GM19351 (cell line): ENCODE measurements at regions not wholly inside any gene's neighbourhood (a gene's known extent, or its start where the extent isn't known, plus 50 kb on each side); places are given as distances from the start of the nearest gene placed in this dataset.
"Not testable (repeated sequence)": the region's sequence is repeated elsewhere in the genome, so short reads cannot be mapped to it uniquely, and the experiment has no call there.

ENCODE experiments used
- ATAC-seq: cut with Tn5 transposase; IDR thresholded peaks from one replicate; pipeline ENCODE4 v1.9.1; 2021; ENCODE audit warnings: mild to moderate bottlenecking, moderate library complexity; ENCODE audit not compliant: unreplicated experiment

GRCh38 chr12:131249246-131250027 lies 295.7 kb downstream of the ADGRD1 start:
- ATAC-seq = no peak

GRCh38 chr12:131250028-131250950 lies 296.6 kb downstream of the ADGRD1 start:
- ATAC-seq = no peak

GRCh38 chr12:131250951-131251315 lies 297.2 kb downstream of the ADGRD1 start:
- no peak for ATAC-seq

GRCh38 chr12:131251336-131252101 lies 297.8 kb downstream of the ADGRD1 start:
- no peak for ATAC-seq

- no peak for ATAC-seq
These were observed 299.8 kb downstream of the ADGRD1 start for GRCh38 chr12:131253376-131254026.

- ATAC-seq = no peak
These were observed 300.7 kb downstream of the ADGRD1 start for GRCh38 chr12:131254374-131254773.

- no peak for ATAC-seq
These were observed 304.7 kb downstream of the ADGRD1 start for GRCh38 chr12:131258398-131258797.

- no peak for ATAC-seq
These were observed 306.7 kb downstream of the ADGRD1 start for GRCh38 chr12:131260251-131260905.

- no peak for ATAC-seq
These were observed 307.2 kb downstream of the ADGRD1 start for GRCh38 chr12:131260954-131261353.

- no peak for ATAC-seq
These were observed 308.2 kb downstream of the ADGRD1 start for GRCh38 chr12:131261906-131262305.

GRCh38 chr12:131263626-131264025 lies 309.9 kb downstream of the ADGRD1 start:
- no peak for ATAC-seq

- no peak for ATAC-seq
These were observed 310.9 kb downstream of the ADGRD1 start for GRCh38 chr12:131264635-131265034.

GRCh38 chr12:131266591-131267467 lies 313.1 kb downstream of the ADGRD1 start:
- ATAC-seq = no peak

- no peak for ATAC-seq
These were observed 313.9 kb downstream of the ADGRD1 start for GRCh38 chr12:131267576-131267975.

GRCh38 chr12:131268123-131268522 lies 314.4 kb downstream of the ADGRD1 start:
- ATAC-seq = not testable (repeated sequence)

GRCh38 chr12:131268571-131268970 lies 314.9 kb downstream of the ADGRD1 start:
- ATAC-seq = not testable (repeated sequence)

GRCh38 chr12:131269551-131269950 lies 315.8 kb downstream of the ADGRD1 start:
- ATAC-seq = no peak

- ATAC-seq = not testable (repeated sequence)
These were observed 316.3 kb downstream of the ADGRD1 start for GRCh38 chr12:131269977-131270376.

GRCh38 chr12:131271724-131272123 lies 318.0 kb downstream of the ADGRD1 start:
- ATAC-seq = no peak
